CD4-positive, alpha-beta T cell (primary cell): ENCODE measurements at regions not wholly inside any gene's neighbourhood (a gene's known extent, or its start where the extent isn't known, plus 50 kb on each side); places are given as distances from the start of the nearest gene placed in this dataset.

Source experiments
- ATAC-seq: fragments of 200-7000 bp; cut with Tn5 transposase; one replicate; pipeline ENCODE4 v1.10.0; 2022; ENCODE audit warnings: mild to moderate bottlenecking; ENCODE audit not compliant: poor library complexity
- CTCF ChIA-PET: fragments of 350-600 bp; sonication (Branson Sonifier 250); formaldehyde crosslinking; loops from one replicate; lab custom pipeline; 2021; ENCODE audit warnings: antibody characterized with exemption, inconsistent platforms; lab: Charles Lee
- POLR2A ChIA-PET: fragments of 350-600 bp; sonication (Branson Sonifier 250); formaldehyde crosslinking; loops from one replicate; lab custom pipeline; 2021; ENCODE audit warnings: antibody characterized with exemption, inconsistent platforms; lab: Charles Lee
- DNase-seq, 14 experiments: peaks; one replicate each; pipeline ENCODE4 v3.0.0-alpha.2; 2013 to 2020; ENCODE audit warnings: mixed read lengths in 2 of 14
- H3K27ac ChIP-seq, 2 donors: one replicate each; pipeline versions ENCODE4 v1.5.1 to v1.7.0; 2013; ENCODE audit warnings: low read length in 2 of 2, low read depth in 1 of 2, mild to moderate bottlenecking in 1 of 2
- H3K27me3 ChIP-seq, 2 experiments: 1 replicate in 1 of 2; 2 replicates in 1 of 2; pipeline versions ENCODE4 v1.6.1 to v1.7.0; 2013; ENCODE audit warnings: low read length in 2 of 2, control low read depth in 1 of 2, mild to moderate bottlenecking in 1 of 2, moderate library complexity in 1 of 2; ENCODE audit not compliant: insufficient read depth in 2 of 2, control insufficient read depth in 1 of 2
- H3K36me3 ChIP-seq: one replicate; pipeline ENCODE4 v1.6.1; 2013; ENCODE audit warnings: low read length, control low read depth; ENCODE audit not compliant: insufficient read depth
- H3K4me1 ChIP-seq: one replicate; pipeline ENCODE4 v1.6.1; 2013; ENCODE audit warnings: low read length, control low read depth; ENCODE audit not compliant: insufficient read depth
- H3K4me3 ChIP-seq: one replicate; pipeline ENCODE4 v1.5.1; 2013; ENCODE audit warnings: mild to moderate bottlenecking, low read length, moderate library complexity
- H3K9me3 ChIP-seq, 2 experiments: 1 replicate in 1 of 2; 2 replicates in 1 of 2; pipeline versions ENCODE4 v1.6.1 to v1.7.0; 2013; ENCODE audit warnings: low read length in 2 of 2, mild to moderate bottlenecking in 2 of 2, control low read depth in 1 of 2, moderate library complexity in 1 of 2; ENCODE audit not compliant: control insufficient read depth in 1 of 2, insufficient read depth in 1 of 2
- H3K27ac Mint-ChIP-seq: one replicate; pipeline ENCODE4 v1.8.0; 2020; ENCODE audit warnings: mixed read lengths
- H3K27me3 Mint-ChIP-seq: one replicate; pipeline ENCODE4 v1.8.0; 2021; ENCODE audit warnings: mixed read lengths
- H3K36me3 Mint-ChIP-seq: one replicate; pipeline ENCODE4 v1.8.0; 2021; ENCODE audit warnings: low read depth, mixed read lengths
- H3K4me1 Mint-ChIP-seq: one replicate; pipeline ENCODE4 v1.8.0; 2021; ENCODE audit warnings: low read depth, mixed read lengths
- H3K4me3 Mint-ChIP-seq: one replicate; pipeline ENCODE4 v1.8.0; 2020; ENCODE audit warnings: mild to moderate bottlenecking, mixed read lengths
- H3K9me3 Mint-ChIP-seq: one replicate; pipeline ENCODE4 v1.8.0; 2020; ENCODE audit warnings: mixed read lengths
- CTCF ChIP-seq: fragments of 200-600 bp; IDR thresholded peaks from one replicate; pipeline ENCODE4 v1.8.0; 2022; ENCODE audit warnings: antibody characterized with exemption, mild to moderate bottlenecking
- intact Hi-C, 2 experiments: fragments of 100-400 bp; cut with DNase I in 1 of 2; cut with micrococcal nuclease in 1 of 2; formaldehyde crosslinking; loops; one replicate each; pipeline versions ENCODE4 v1.15.1 to v1.9.0; 2023 to 2025; cut with DNase I, micrococcal nuclease

GRCh38 chr4:184275766-184276165 lies 58.1 kb upstream of the ENPP6 start:
- Histone ChIP-seq H3K4me1 (peaks cover 8% of the 10 kb centered on the region), H3K27me3 (no peaks in the 10 kb centered on the region), H3K9me3 (peaks cover 0 to 8% of the 10 kb centered on the region in 2 experiments), H3K4me3 (no peak overlapping the region), H3K36me3 (no peaks in the 10 kb centered on the region), H3K27ac (no peak overlapping the region)
- TF ChIP-seq CTCF: no peak
- Mint-ChIP-seq H3K4me3 (no peak overlapping the region), H3K4me1 (peaks cover 6% of the 10 kb centered on the region), H3K9me3 (peaks cover 6% of the 10 kb centered on the region), H3K27me3 (no peaks in the 10 kb centered on the region), H3K27ac (no peak overlapping the region), H3K36me3 (no peaks in the 10 kb centered on the region)
- intact Hi-C loops: no loop called here
- ATAC-seq: no peak
- ChIA-PET POLR2A (no interaction called here), CTCF (interaction anchor here (0.8 kb wide), 1 partner anchor 12 kb away, joined by 3 read pairs; no protein-coding TSS in a partner anchor)
- DNase-seq: no peak

GRCh38 chr4:184274286-184274951 lies 56.7 kb upstream of the ENPP6 start:
- intact Hi-C loops: no loop called here
- ATAC-seq (no peak), DNase-seq (no peak)
- Mint-ChIP-seq H3K27me3 (no peaks in the 10 kb centered on the region), H3K36me3 (no peaks in the 10 kb centered on the region), H3K27ac (no peak overlapping the region), H3K4me3 (no peak overlapping the region), H3K9me3 (peaks cover 6% of the 10 kb centered on the region), H3K4me1 (peaks cover 11% of the 10 kb centered on the region)
- peaks cover 0 to 8% of the 10 kb centered on the region in 2 experiments for H3K9me3 ChIP-seq
- CTCF ChIA-PET: no interaction called here
- H3K4me1 ChIP-seq: no peaks in the 10 kb centered on the region
- no peak for TF ChIP-seq CTCF
- POLR2A ChIA-PET: interaction anchor here (1.3 kb wide), 1 partner anchor 201 kb away, joined by 5 read pairs; no protein-coding TSS in a partner anchor
- H3K27me3 ChIP-seq: no peaks in the 10 kb centered on the region
- H3K4me3 ChIP-seq: no peak overlapping the region
- no peak overlapping the region for H3K27ac ChIP-seq
- no peaks in the 10 kb centered on the region for H3K36me3 ChIP-seq

- no peaks in the 10 kb centered on the region for H3K27me3 ChIP-seq
- ChIA-PET CTCF (interaction anchor here (0.9 kb wide), 1 partner anchor 9 kb away, joined by 3 read pairs; no protein-coding TSS in a partner anchor), POLR2A (interaction anchor here (1.3 kb wide), 1 partner anchor 202 kb away, joined by 5 read pairs; no protein-coding TSS in a partner anchor)
- no peak overlapping the region for H3K27ac Mint-ChIP-seq
- H3K4me1 Mint-ChIP-seq: peaks cover 14% of the 10 kb centered on the region
- H3K4me3 ChIP-seq: no peak overlapping the region
- DNase-seq (no peak), ATAC-seq (no peak)
- intact Hi-C loops: no loop called here
- peaks cover under 1% of the 10 kb centered on the region for H3K36me3 Mint-ChIP-seq
- H3K36me3 ChIP-seq: no peaks in the 10 kb centered on the region
- H3K4me1 ChIP-seq: peaks cover 3% of the 10 kb centered on the region
- no peak for TF ChIP-seq CTCF
- no peak overlapping the region for H3K4me3 Mint-ChIP-seq
- peaks cover 0 to 8% of the 10 kb centered on the region in 2 experiments for H3K9me3 ChIP-seq
- H3K9me3 Mint-ChIP-seq: peaks cover 7% of the 10 kb centered on the region
- no peak overlapping the region for H3K27ac ChIP-seq
- no peaks in the 10 kb centered on the region for H3K27me3 Mint-ChIP-seq
Observed at GRCh38 chr4:184273166-184274147, 55.8 kb upstream of the ENPP6 start.
